Vagina (tissue), 2 donors: ENCODE measurements at regions not wholly inside any gene's neighbourhood (a gene's known extent, or its start where the extent isn't known, plus 50 kb on each side); places are given as distances from the start of the nearest gene placed in this dataset.

Source experiments
- DNase-seq, 2 donors: peaks; one replicate each; pipeline ENCODE4 v3.0.0-alpha.2; 2017; ENCODE audit errors: extremely low spot score in 2 of 2
- H3K27ac ChIP-seq: fragments of 200-600 bp; sonication (generic); one replicate; pipeline ENCODE4 v1.5.1; 2019
- H3K27me3 ChIP-seq: fragments of 200-600 bp; sonication (generic); one replicate; pipeline ENCODE4 v1.5.1; 2019
- H3K36me3 ChIP-seq, 2 donors: fragments of 200-600 bp; sonication (generic); one replicate each; pipeline ENCODE4 v1.5.1; 2017 to 2019
- H3K4me1 ChIP-seq: fragments of 200-600 bp; sonication (generic); one replicate; pipeline ENCODE4 v1.5.1; 2019
- H3K4me3 ChIP-seq, 2 donors: fragments of 200-600 bp; sonication (generic); 1 replicate in 1 of 2; 2 replicates in 1 of 2; pipeline ENCODE4 v1.5.1; 2016 to 2019
- H3K9me3 ChIP-seq: fragments of 200-600 bp; sonication (generic); one replicate; pipeline ENCODE4 v1.5.1; 2019
- CTCF ChIP-seq, 3 experiments: fragments of 450-650 bp in 2 of 3; fragments of 200-600 bp in 1 of 3; sonication (generic) in 1 of 3; IDR thresholded peaks; one replicate each; pipeline ENCODE4 v1.5.1; 2017 to 2019; ENCODE audit warnings: antibody characterized with exemption in 3 of 3, mild to moderate bottlenecking in 2 of 3, moderate library complexity in 2 of 3
- POLR2A ChIP-seq, 2 donors: fragments of 450-650 bp; IDR thresholded peaks; one replicate each; pipeline ENCODE4 v1.6.1; 2017; ENCODE audit warnings: antibody characterized with exemption in 2 of 2, mild to moderate bottlenecking in 2 of 2, moderate library complexity in 2 of 2
- POLR2AphosphoS5 ChIP-seq, 2 donors: sonication (generic); formaldehyde crosslinking; IDR thresholded peaks; one replicate each; pipeline ENCODE4 v1.9.0; 2017; ENCODE audit warnings: antibody characterized with exemption in 2 of 2, mild to moderate bottlenecking in 2 of 2, low read depth in 1 of 2; ENCODE audit not compliant: insufficient read depth in 1 of 2
- intact Hi-C: fragments of 100-400 bp; cut with DNase I; formaldehyde crosslinking; loops from one replicate; pipeline ENCODE4 v1.15.1; 2023

- Histone ChIP-seq H3K36me3 (no peaks in the 10 kb centered on the region), H3K27ac (no peak overlapping the region), H3K27me3 (no peaks in the 10 kb centered on the region), H3K4me1 (no peaks in the 10 kb centered on the region), H3K4me3 (no peak overlapping the region), H3K9me3 (no peaks in the 10 kb centered on the region)
- DNase-seq, result no peak
- intact Hi-C loops, result no loop called here
- TF ChIP-seq POLR2AphosphoS5 (IDR thresholded peaks at IDR 0.05; ENCODE audit: insufficient read depth in 1 of 2, low read depth in 1 of 2) (no peak), CTCF (IDR thresholded peaks at IDR 0.05) (no peak), POLR2A (IDR thresholded peaks at IDR 0.05) (no peak)
These were observed 381.6 kb downstream of the TMEM38B start for GRCh38 chr9:106075960-106076327.

DNA sequence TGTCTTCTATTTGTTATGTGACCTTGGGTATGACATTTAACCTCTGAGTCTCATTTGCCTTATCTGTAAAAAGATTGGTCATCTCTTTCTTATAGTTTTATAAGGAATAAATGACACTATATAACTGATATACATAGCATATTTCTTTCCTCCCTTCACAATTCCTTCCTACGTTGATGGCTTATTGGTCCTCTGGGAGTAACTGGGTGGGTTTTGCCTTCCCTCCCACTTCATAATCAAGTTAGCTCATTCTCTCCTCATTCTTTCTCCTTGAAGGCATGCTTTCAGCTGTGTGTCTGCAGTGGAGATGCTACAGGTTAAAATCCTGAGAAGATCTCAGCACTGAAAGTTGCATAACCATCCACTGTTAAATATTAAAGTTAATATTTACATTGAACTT is 382.4 kb downstream of the TMEM38B start:
- Histone ChIP-seq H3K4me1 (no peaks in the 10 kb centered on the region), H3K27me3 (no peaks in the 10 kb centered on the region), H3K4me3 (no peak overlapping the region), H3K9me3 (no peaks in the 10 kb centered on the region), H3K36me3 (no peaks in the 10 kb centered on the region), H3K27ac (no peak overlapping the region)
- intact Hi-C loops, result no loop called here
- no peak for DNase-seq
- TF ChIP-seq CTCF (IDR thresholded peaks at IDR 0.05) (no peak), POLR2A (IDR thresholded peaks at IDR 0.05) (no peak), POLR2AphosphoS5 (IDR thresholded peaks at IDR 0.05; ENCODE audit: insufficient read depth in 1 of 2, low read depth in 1 of 2) (no peak)

DNA sequence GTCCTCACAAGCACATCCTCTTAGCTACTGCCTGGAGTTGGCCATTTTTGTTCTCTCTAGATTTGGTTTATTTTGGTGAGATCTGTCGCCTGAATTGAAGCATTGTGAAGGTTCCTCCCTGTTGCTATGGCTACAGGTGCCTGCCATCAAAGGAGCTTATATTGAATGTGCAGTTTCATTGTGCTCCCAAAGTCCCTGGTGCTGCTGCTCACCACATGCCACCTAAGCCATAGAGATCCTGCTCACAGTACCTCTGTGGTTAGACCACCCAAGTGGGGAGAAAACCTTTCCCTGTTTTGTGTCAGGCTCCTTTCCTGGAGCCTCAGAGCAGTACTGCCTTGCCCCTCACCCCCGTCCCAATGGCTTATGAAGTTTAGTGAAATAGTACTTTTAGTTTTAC is 383.4 kb downstream of the TMEM38B start:
- H3K4me3 ChIP-seq, result no peak overlapping the region
- no peak overlapping the region for H3K27ac ChIP-seq
- no peaks in the 10 kb centered on the region for H3K9me3 ChIP-seq
- no peaks in the 10 kb centered on the region for H3K27me3 ChIP-seq
- H3K36me3 ChIP-seq, result no peaks in the 10 kb centered on the region
- no peak for TF ChIP-seq POLR2A (IDR thresholded peaks at IDR 0.05)
- TF ChIP-seq CTCF (IDR thresholded peaks at IDR 0.05), result no peak
- no peak for TF ChIP-seq POLR2AphosphoS5 (IDR thresholded peaks at IDR 0.05; ENCODE audit: insufficient read depth in 1 of 2, low read depth in 1 of 2)
- intact Hi-C loops, result no loop called here
- DNase-seq, result no peak
- H3K4me1 ChIP-seq, result no peaks in the 10 kb centered on the region

GRCh38 chr9:106082621-106083020 is 388.3 kb downstream of the TMEM38B start:
- no peaks in the 10 kb centered on the region for H3K36me3 ChIP-seq
- intact Hi-C loops, result no loop called here
- no peak for DNase-seq
- no peaks in the 10 kb centered on the region for H3K9me3 ChIP-seq
- no peaks in the 10 kb centered on the region for H3K4me1 ChIP-seq
- H3K27ac ChIP-seq, result no peak overlapping the region
- no peaks in the 10 kb centered on the region for H3K27me3 ChIP-seq
- no peak overlapping the region for H3K4me3 ChIP-seq
- no peak for TF ChIP-seq CTCF (IDR thresholded peaks at IDR 0.05)
- TF ChIP-seq POLR2A (IDR thresholded peaks at IDR 0.05), result no peak
- TF ChIP-seq POLR2AphosphoS5 (IDR thresholded peaks at IDR 0.05; ENCODE audit: insufficient read depth in 1 of 2, low read depth in 1 of 2), result no peak

GRCh38 chr9:106084702-106085101 is 390.4 kb downstream of the TMEM38B start:
- TF ChIP-seq POLR2A (IDR thresholded peaks at IDR 0.05) (no peak), POLR2AphosphoS5 (IDR thresholded peaks at IDR 0.05; ENCODE audit: insufficient read depth in 1 of 2, low read depth in 1 of 2) (no peak), CTCF (IDR thresholded peaks at IDR 0.05) (no peak)
- H3K9me3 ChIP-seq, result no peaks in the 10 kb centered on the region
- H3K27ac ChIP-seq, result no peak overlapping the region
- no peaks in the 10 kb centered on the region for H3K36me3 ChIP-seq
- H3K4me1 ChIP-seq, result no peaks in the 10 kb centered on the region
- intact Hi-C loops, result no loop called here
- no peak for DNase-seq
- no peaks in the 10 kb centered on the region for H3K27me3 ChIP-seq
- no peak overlapping the region for H3K4me3 ChIP-seq
